Stimulated activated CD4-positive, alpha-beta T cell treated with anti-CD3 and anti-CD28 coated beads, Interleukin-1b, Interleukin-23, amount 100 ng/mL, for 4 hours (primary cell): ENCODE measurements at regions not wholly inside any gene's neighbourhood (a gene's known extent, or its start where the extent isn't known, plus 50 kb on each side); places are given as distances from the start of the nearest gene placed in this dataset.
"Not testable (repeated sequence)": the region's sequence is repeated elsewhere in the genome, so short reads cannot be mapped to it uniquely, and the experiment has no call there.

Experiments
- DNase-seq, 2 donors: peaks; one replicate each; pipeline ENCODE4 v3.0.0-alpha.2; 2020; ENCODE audit warnings: low read depth in 2 of 2

- no peak for DNase-seq
Observed at GRCh38 chr10:42987121-42987541, 89.7 kb upstream of the RET start.

- DNase-seq: no peak
Observed at GRCh38 chr10:42987575-42987974, 89.3 kb upstream of the RET start.

- no peak for DNase-seq
Observed at GRCh38 chr10:42988069-42988468, 88.8 kb upstream of the RET start.

GRCh38 chr10:42988517-42989395, 88.1 kb upstream of the RET start:
- DNase-seq: no peak

- no peak for DNase-seq
Observed at GRCh38 chr10:42989481-42989921, 87.4 kb upstream of the RET start.

- no peak for DNase-seq
Observed at GRCh38 chr10:42990016-42990720, 86.7 kb upstream of the RET start.

GRCh38 chr10:42990721-42991441, 86.0 kb upstream of the RET start:
- DNase-seq: no peak

GRCh38 chr10:42991442-42992098, 85.3 kb upstream of the RET start:
- no peak for DNase-seq

GRCh38 chr10:42992156-42992956, 84.5 kb upstream of the RET start:
- DNase-seq: no peak

- no peak for DNase-seq
Observed at GRCh38 chr10:42992957-42993390, 83.9 kb upstream of the RET start.

- not testable (repeated sequence) for DNase-seq
Observed at GRCh38 chr10:42994909-42995308, 82.0 kb upstream of the RET start.

GRCh38 chr10:42995537-42995936, 81.3 kb upstream of the RET start:
- DNase-seq: no peak

GRCh38 chr10:42996588-42996987, 80.3 kb upstream of the RET start:
- DNase-seq: no peak

- DNase-seq: no peak
Observed at GRCh38 chr10:42997151-42997848, 79.6 kb upstream of the RET start.

- no peak for DNase-seq
Observed at GRCh38 chr10:42997849-42998165, 79.1 kb upstream of the RET start.

GRCh38 chr10:42998481-42999384, 78.1 kb upstream of the RET start:
- no peak for DNase-seq

GRCh38 chr10:42999385-43000020, 77.4 kb upstream of the RET start:
- DNase-seq: no peak

GRCh38 chr10:43000021-43000411, 76.9 kb upstream of the RET start:
- no peak for DNase-seq
